ENCODE measurements at regions not wholly inside any gene's neighbourhood (a gene's known extent, or its start where the extent isn't known, plus 50 kb on each side); places are given as distances from the start of the nearest gene placed in this dataset.

GRCh38 chr9:23907343-23907742 lies 81.3 kb upstream of the ELAVL2 start:
- Histone ChIP-seq H3K27ac (ENCODE audit: low read depth, low read length, poor library complexity, severe bottlenecking) (no peak overlapping the region), H3K79me2 (ENCODE audit: insufficient read depth, low read depth, low read length) (no peaks in the 10 kb centered on the region), H3K9me3 (ENCODE audit: low read length) (no peaks in the 10 kb centered on the region), H3K9me2 (ENCODE audit: insufficient read depth, low read length) (no peaks in the 10 kb centered on the region), H3K4me1 (ENCODE audit: insufficient read depth, low read length, poor library complexity, severe bottlenecking) (no peaks in the 10 kb centered on the region), H3K4me3 (ENCODE audit: low read depth, low read length, poor library complexity, severe bottlenecking) (no peak overlapping the region), H3K36me3 (ENCODE audit: insufficient read depth, low read length) (no peaks in the 10 kb centered on the region), H2AFZ (ENCODE audit: low read length) (no peak overlapping the region), H3K4me2 (ENCODE audit: low read length) (no peak overlapping the region), H4K20me1 (ENCODE audit: insufficient read depth, low read length) (no peaks in the 10 kb centered on the region)
- BruUV-seq (replicated peaks), result no TSS peak
- TF ChIP-seq CTCF (conservative IDR thresholded peaks at IDR 0.05; ENCODE audit: low read length) (no peak), EZH2phosphoT487 (IDR thresholded peaks at IDR 0.05; ENCODE audit: borderline replicate concordance, low read depth, low read length) (no peak)
- no peak for DNase-seq (ENCODE audit: low spot score)
- POLR2A ChIA-PET, result no interaction called here
- intact Hi-C loops (cut with micrococcal nuclease; ENCODE audit: unreplicated experiment), result no loop called here
- CTCF ChIA-PET (ENCODE audit: unreplicated experiment), result no interaction called here

- Histone ChIP-seq H2AFZ (ENCODE audit: low read length) (no peak overlapping the region), H3K4me3 (ENCODE audit: low read depth, low read length, poor library complexity, severe bottlenecking) (no peak overlapping the region), H3K9me2 (ENCODE audit: insufficient read depth, low read length) (no peaks in the 10 kb centered on the region), H3K9me3 (ENCODE audit: low read length) (0 out of 2 replicates have a peak, but pooled peaks cover under 1% of the 10 kb centered on the region), H4K20me1 (ENCODE audit: insufficient read depth, low read length) (no peaks in the 10 kb centered on the region), H3K27ac (ENCODE audit: low read depth, low read length, poor library complexity, severe bottlenecking) (no peak overlapping the region), H3K4me1 (ENCODE audit: insufficient read depth, low read length, poor library complexity, severe bottlenecking) (no peaks in the 10 kb centered on the region), H3K79me2 (ENCODE audit: insufficient read depth, low read depth, low read length) (no peaks in the 10 kb centered on the region), H3K4me2 (ENCODE audit: low read length) (no peak overlapping the region), H3K36me3 (ENCODE audit: insufficient read depth, low read length) (no peaks in the 10 kb centered on the region)
- ChIA-PET CTCF (ENCODE audit: unreplicated experiment) (no interaction called here), POLR2A (no interaction called here)
- intact Hi-C loops (cut with micrococcal nuclease; ENCODE audit: unreplicated experiment), result no loop called here
- TF ChIP-seq CTCF (conservative IDR thresholded peaks at IDR 0.05; ENCODE audit: low read length) (no peak), EZH2phosphoT487 (IDR thresholded peaks at IDR 0.05; ENCODE audit: borderline replicate concordance, low read depth, low read length) (no peak)
- no peak for DNase-seq (ENCODE audit: low spot score)
- no TSS peak for BruUV-seq (replicated peaks)
Observed at GRCh38 chr9:23887781-23888180, 61.7 kb upstream of the ELAVL2 start.
